Nephron (organoid): ENCODE measurements at regions not wholly inside any gene's neighbourhood (a gene's known extent, or its start where the extent isn't known, plus 50 kb on each side); places are given as distances from the start of the nearest gene placed in this dataset.
"Not testable (repeated sequence)": the region's sequence is repeated elsewhere in the genome, so short reads cannot be mapped to it uniquely, and the experiment has no call there.

Experiments
- H3K27ac Mint-ChIP-seq, 3 experiments: 2 replicates each; pipeline ENCODE4 v1.8.0; 2020; ENCODE audit warnings: mixed read lengths in 3 of 3, mild to moderate bottlenecking in 2 of 3, moderate library complexity in 1 of 3
- H3K27me3 Mint-ChIP-seq: 2 replicates; pipeline ENCODE4 v1.8.0; 2021; ENCODE audit warnings: low read depth, mild to moderate bottlenecking, moderate library complexity, mixed read lengths
- H3K36me3 Mint-ChIP-seq: 2 replicates; pipeline ENCODE4 v1.8.0; 2020; ENCODE audit warnings: low read depth, mixed read lengths
- H3K4me1 Mint-ChIP-seq: 2 replicates; pipeline ENCODE4 v1.8.0; 2020; ENCODE audit warnings: mixed read lengths
- H3K4me3 Mint-ChIP-seq, 3 experiments: 2 replicates each; pipeline ENCODE4 v1.8.0; 2020; ENCODE audit warnings: mild to moderate bottlenecking in 3 of 3, mixed read lengths in 3 of 3, moderate library complexity in 2 of 3
- H3K9me3 Mint-ChIP-seq: 2 replicates; pipeline ENCODE4 v1.8.0; 2020; ENCODE audit warnings: mixed read lengths
- TF ChIP-seq, protein P1 (sequence below), 3 experiments: fragments of 200-600 bp; sonication (generic); IDR thresholded peaks; one replicate each; pipeline ENCODE4 v1.5.0; 2021; ENCODE audit warnings: antibody characterized with exemption in 3 of 3; ENCODE audit not compliant: unreplicated experiment in 3 of 3

DNA sequence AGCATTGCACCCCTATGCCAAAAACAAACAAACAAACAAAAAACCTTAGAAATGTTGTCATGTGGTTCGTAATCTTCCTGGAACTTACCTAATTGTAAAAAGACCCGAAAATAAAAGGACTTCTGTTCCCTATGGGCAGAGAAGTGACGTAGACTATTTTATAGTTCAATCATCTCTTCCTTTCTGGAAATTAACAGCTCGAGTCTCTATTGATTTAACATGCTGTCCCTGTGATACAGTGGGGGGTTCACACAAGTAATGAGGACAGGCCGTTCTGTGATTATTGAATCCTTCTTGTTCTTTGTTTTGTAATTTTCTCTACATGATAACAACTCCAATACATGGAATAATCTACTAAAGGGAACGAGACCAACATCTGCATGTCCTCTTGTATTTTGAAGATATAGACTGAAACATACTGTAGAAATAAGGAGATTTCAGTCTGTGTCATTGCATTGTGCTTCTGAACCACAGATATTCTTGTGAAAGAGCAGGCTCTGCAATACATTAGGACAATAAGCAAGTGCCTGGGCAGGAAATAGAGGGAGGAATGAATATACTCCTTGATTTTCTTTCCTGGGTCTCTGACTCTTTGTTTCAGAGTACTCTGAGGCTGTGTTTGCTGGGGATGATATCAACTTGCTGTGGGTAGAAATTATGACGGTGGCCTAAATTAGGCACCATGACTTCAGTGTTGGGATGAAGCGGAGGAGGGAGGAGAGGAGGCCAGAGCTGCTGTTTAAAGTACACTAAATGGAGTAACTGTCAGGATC lies 65.7 kb upstream of the PPM1B start:
- Mint-ChIP-seq H3K4me1 (peaks cover 4% of the 10 kb centered on the region), H3K9me3 (peaks cover 3% of the 10 kb centered on the region), H3K36me3 (no peaks in the 10 kb centered on the region), H3K27me3 (peaks cover 5% of the 10 kb centered on the region), H3K4me3 (no peak overlapping the region), H3K27ac (no peak overlapping the region)
- TF ChIP-seq, protein P1, sequence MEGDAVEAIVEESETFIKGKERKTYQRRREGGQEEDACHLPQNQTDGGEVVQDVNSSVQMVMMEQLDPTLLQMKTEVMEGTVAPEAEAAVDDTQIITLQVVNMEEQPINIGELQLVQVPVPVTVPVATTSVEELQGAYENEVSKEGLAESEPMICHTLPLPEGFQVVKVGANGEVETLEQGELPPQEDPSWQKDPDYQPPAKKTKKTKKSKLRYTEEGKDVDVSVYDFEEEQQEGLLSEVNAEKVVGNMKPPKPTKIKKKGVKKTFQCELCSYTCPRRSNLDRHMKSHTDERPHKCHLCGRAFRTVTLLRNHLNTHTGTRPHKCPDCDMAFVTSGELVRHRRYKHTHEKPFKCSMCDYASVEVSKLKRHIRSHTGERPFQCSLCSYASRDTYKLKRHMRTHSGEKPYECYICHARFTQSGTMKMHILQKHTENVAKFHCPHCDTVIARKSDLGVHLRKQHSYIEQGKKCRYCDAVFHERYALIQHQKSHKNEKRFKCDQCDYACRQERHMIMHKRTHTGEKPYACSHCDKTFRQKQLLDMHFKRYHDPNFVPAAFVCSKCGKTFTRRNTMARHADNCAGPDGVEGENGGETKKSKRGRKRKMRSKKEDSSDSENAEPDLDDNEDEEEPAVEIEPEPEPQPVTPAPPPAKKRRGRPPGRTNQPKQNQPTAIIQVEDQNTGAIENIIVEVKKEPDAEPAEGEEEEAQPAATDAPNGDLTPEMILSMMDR (IDR thresholded peaks at IDR 0.05; ENCODE audit: unreplicated experiment in 3 of 3): no peak

GRCh38 chr2:44103639-44104038 lies 65.0 kb upstream of the PPM1B start:
- peaks cover 3% of the 10 kb centered on the region for H3K9me3 Mint-ChIP-seq
- TF ChIP-seq, protein P1 (IDR thresholded peaks at IDR 0.05; ENCODE audit: unreplicated experiment in 3 of 3): no peak
- no peak overlapping the region for H3K27ac Mint-ChIP-seq
- H3K4me1 Mint-ChIP-seq: no peaks in the 10 kb centered on the region
- H3K36me3 Mint-ChIP-seq: no peaks in the 10 kb centered on the region
- H3K27me3 Mint-ChIP-seq: peaks cover 5% of the 10 kb centered on the region
- no peak overlapping the region for H3K4me3 Mint-ChIP-seq

- H3K27me3 Mint-ChIP-seq: peaks cover 5% of the 10 kb centered on the region
- no peak overlapping the region for H3K4me3 Mint-ChIP-seq
- H3K36me3 Mint-ChIP-seq: no peaks in the 10 kb centered on the region
- TF ChIP-seq, protein P1 (IDR thresholded peaks at IDR 0.05; ENCODE audit: unreplicated experiment in 3 of 3): no peak
- no peaks in the 10 kb centered on the region for H3K9me3 Mint-ChIP-seq
- no peak overlapping the region for H3K27ac Mint-ChIP-seq
- H3K4me1 Mint-ChIP-seq: no peaks in the 10 kb centered on the region
Observed at GRCh38 chr2:44104855-44105271, 63.8 kb upstream of the PPM1B start.

GRCh38 chr2:44106509-44106908 lies 62.2 kb upstream of the PPM1B start:
- H3K27me3 Mint-ChIP-seq, H3K4me1 Mint-ChIP-seq, H3K36me3 Mint-ChIP-seq, H3K27ac Mint-ChIP-seq, H3K4me3 Mint-ChIP-seq, H3K9me3 Mint-ChIP-seq: not testable (repeated sequence)

- peaks cover 5% of the 10 kb centered on the region for H3K27me3 Mint-ChIP-seq
- no peak overlapping the region for H3K27ac Mint-ChIP-seq
- TF ChIP-seq, protein P1 (IDR thresholded peaks at IDR 0.05; ENCODE audit: unreplicated experiment in 3 of 3): no peak
- H3K4me1 Mint-ChIP-seq: no peaks in the 10 kb centered on the region
- no peak overlapping the region for H3K4me3 Mint-ChIP-seq
- H3K36me3 Mint-ChIP-seq: no peaks in the 10 kb centered on the region
- no peaks in the 10 kb centered on the region for H3K9me3 Mint-ChIP-seq
Observed at GRCh38 chr2:44107086-44107740, 61.5 kb upstream of the PPM1B start.

- H3K9me3 Mint-ChIP-seq: no peaks in the 10 kb centered on the region
- H3K27me3 Mint-ChIP-seq: peaks cover 5% of the 10 kb centered on the region
- TF ChIP-seq, protein P1 (IDR thresholded peaks at IDR 0.05; ENCODE audit: unreplicated experiment in 3 of 3): no peak
- no peaks in the 10 kb centered on the region for H3K4me1 Mint-ChIP-seq
- no peaks in the 10 kb centered on the region for H3K36me3 Mint-ChIP-seq
- H3K27ac Mint-ChIP-seq: no peak overlapping the region
- H3K4me3 Mint-ChIP-seq: no peak overlapping the region
Observed at GRCh38 chr2:44107974-44108373, 60.7 kb upstream of the PPM1B start.
